ENCODE measurements at regions not wholly inside any gene's neighbourhood (a gene's known extent, or its start where the extent isn't known, plus 50 kb on each side); places are given as distances from the start of the nearest gene placed in this dataset.
"Not testable (repeated sequence)": the region's sequence is repeated elsewhere in the genome, so short reads cannot be mapped to it uniquely, and the experiment has no call there.

- DNase-seq = no peak
Observed at GRCh38 chr7:115329006-115329405, 407.1 kb downstream of the MDFIC start.

DNA sequence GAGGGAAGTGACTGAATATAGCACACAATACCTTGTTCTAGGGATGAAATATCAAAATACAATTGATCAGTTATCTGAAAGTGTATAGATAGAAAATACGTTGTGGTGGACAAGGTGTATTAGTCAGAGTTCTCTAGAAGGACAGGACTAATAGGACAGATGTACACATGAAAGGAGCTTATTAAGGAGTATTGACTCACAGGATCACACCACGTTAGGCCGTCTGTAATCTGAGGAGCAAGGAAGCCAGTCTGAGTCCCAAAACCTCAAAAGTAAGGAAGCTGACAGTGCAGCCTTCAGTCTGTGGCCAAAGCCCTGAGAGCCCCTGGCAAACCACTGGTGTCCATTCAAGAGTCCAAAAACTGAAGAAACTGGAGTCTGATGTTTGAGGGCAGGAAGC lies 406.1 kb downstream of the MDFIC start:
- DNase-seq = no peak

DNA sequence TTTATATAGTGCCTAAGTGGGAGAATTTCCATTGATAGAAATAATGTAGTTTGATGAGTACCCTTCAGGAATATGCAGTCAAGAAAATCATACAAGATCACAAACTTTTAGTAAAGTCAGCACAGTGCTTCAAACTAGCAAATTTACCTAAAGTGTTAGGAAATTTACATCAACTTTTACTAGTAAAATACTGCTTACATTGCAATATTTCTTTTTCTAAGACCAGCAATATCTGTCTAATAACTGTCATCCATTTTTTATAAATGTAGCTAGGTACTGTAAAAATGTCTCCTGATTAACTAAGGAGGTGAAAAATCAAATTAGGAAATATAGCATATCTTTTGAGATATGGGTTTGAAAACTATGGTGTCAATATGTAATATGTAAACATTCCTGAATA lies 405.4 kb downstream of the MDFIC start:
- no peak for DNase-seq

GRCh38 chr7:115319541-115319940 lies 397.6 kb downstream of the MDFIC start:
- no peak for DNase-seq

DNA sequence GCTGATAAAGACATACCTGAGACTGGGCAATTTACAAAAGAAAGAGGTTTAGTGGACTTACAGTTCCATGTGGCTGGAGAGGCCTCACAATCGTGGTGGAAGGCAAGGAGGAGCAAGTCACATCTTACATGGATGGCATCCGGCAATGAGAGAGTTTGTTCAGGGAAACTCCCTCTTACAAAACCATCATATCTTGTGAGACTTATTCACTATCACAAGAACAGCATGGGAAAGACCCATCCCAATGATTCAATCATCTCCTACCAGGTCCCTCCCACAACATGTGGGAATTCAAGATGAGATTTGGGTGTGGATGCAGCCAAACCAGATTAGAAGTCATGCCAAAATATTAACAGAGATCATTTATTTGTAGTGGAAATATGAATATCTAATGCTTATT lies 388.4 kb downstream of the MDFIC start:
- not testable (repeated sequence) for DNase-seq

- no peak for DNase-seq
Observed at GRCh38 chr7:115306586-115306985, 384.7 kb downstream of the MDFIC start.

GRCh38 chr7:115300231-115300870 lies 378.5 kb downstream of the MDFIC start:
- no peak for DNase-seq

GRCh38 chr7:115299397-115300037 lies 377.6 kb downstream of the MDFIC start:
- DNase-seq = no peak

- no peak for DNase-seq
Observed at GRCh38 chr7:115297656-115298055, 375.8 kb downstream of the MDFIC start.

GRCh38 chr7:115293628-115294240 lies 371.8 kb downstream of the MDFIC start:
- DNase-seq = no peak

DNA sequence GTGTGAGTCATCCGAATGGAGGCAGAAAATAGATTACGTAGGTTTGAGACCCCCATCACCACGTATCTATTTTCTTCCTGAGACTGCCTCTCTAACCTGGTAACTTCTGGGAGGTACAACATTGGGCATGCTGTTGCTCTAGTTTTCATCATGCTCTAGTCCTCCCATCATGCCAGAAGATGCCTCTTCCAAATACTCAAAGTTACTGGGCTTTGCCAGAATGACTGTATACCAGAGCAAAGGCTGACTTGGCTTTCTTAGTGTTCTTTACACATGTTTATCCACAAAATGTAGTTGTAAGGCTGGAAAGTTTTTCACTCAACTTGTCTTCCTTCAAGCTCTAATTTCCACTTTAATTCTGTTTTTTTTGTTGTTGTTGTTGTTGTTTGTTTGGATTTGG lies 370.5 kb downstream of the MDFIC start:
- no peak for DNase-seq

- no peak for DNase-seq
Observed at GRCh38 chr7:115289971-115290370, 368.1 kb downstream of the MDFIC start.

GRCh38 chr7:115276791-115277190 lies 354.9 kb downstream of the MDFIC start:
- DNase-seq = no peak

GRCh38 chr7:115273855-115274254 lies 352.0 kb downstream of the MDFIC start:
- not testable (repeated sequence) for DNase-seq

GRCh38 chr7:115273139-115273772 lies 351.4 kb downstream of the MDFIC start:
- DNase-seq = no peak

- no peak for DNase-seq
Observed at GRCh38 chr7:115271332-115272235, 349.7 kb downstream of the MDFIC start.

DNA sequence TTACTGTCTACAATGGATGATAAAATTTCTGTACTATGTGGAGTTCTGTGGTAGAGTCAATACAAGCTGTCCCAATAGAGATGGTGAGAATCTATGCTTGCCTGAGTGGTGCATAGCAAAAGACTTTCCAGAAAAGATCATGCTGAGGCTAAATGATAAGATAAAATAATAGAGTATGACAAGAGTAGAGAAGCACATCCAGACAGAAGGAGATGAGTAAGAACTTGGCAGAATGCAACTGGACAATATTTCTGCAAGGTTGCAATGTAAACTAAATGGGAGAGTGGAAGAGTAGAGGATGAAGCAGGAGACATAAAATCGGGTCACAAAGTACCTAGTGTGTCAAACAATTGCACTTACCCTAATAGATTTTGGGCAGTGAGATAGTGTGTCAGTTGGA lies 347.6 kb downstream of the MDFIC start:
- no peak for DNase-seq

DNA sequence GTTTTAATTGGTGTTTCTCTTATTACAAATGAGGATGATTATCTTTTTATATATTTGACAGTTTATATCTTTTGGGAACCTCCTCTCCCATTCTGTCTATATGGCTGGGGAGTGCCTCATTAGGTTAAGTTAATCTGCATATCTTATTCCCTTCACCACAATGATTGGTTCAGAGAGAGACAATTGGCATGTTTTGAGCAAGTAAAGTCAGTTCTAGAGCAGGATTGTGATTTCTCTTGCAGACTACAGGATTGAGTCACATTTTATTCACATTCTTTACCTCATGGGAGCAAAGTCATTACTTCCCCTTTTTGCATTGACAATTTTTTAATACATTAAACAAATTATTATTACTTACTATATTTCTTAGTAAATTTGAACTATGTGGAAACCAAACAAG lies 345.6 kb downstream of the MDFIC start:
- DNase-seq = no peak

- no peak for DNase-seq
Observed at GRCh38 chr7:115260381-115260780, 338.5 kb downstream of the MDFIC start.

GRCh38 chr7:115252461-115252860 lies 330.6 kb downstream of the MDFIC start:
- no peak for DNase-seq

DNA sequence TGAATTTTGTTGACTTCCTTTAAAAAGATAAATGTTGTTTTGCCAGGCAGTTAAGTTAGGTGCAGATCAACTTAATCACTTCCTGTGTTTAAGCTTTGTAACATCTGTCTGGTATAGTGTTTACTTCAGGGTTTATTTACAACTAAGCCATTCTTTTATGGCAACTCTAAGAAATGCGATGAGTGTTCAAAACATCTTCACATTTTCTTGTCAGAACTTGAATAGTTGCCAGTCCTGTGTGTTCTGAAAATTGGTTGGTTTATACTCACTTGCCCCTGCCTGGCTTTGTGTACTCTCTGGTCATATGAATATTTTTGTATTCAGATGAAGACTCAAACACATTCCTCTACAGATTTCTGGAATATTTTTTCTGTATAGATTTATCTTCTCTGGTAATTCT lies 327.2 kb downstream of the MDFIC start:
- DNase-seq = no peak

DNA sequence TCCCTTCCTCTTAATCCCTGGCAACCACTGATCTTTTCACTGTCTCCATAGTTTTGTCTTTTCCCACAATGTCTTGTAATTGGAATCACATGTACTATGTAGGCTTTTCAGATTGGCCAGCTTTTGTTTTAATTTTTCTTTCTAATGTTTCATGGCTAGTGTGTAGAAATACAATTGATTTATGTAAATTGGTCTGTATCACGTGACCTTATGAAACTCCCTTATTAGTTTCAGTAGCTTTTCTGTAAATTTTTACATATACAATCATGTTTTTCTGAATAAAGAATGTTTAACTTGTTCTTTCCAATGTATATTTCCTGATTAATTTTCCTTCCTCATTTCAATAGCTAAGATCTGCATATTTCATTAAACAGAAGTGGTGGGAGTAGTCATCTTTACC lies 319.3 kb downstream of the MDFIC start:
- DNase-seq = no peak

GRCh38 chr7:115240242-115240641 lies 318.3 kb downstream of the MDFIC start:
- DNase-seq = no peak
